MCF 10A (cell line): ENCODE measurements at regions not wholly inside any gene's neighbourhood (a gene's known extent, or its start where the extent isn't known, plus 50 kb on each side); places are given as distances from the start of the nearest gene placed in this dataset.
A peak's percentile ranks its signal among the peaks of the same experiment; 100 is the strongest.

Experiments used
- BruUV-seq: library from RNA; stranded (reverse); fragments of 400-500 nt; replicated peaks from 2 replicates; lab custom pipeline; 2021; lab: Mats Ljungman, UMichigan
- CTCF ChIA-PET: fragments of 300-600 bp; sonication (Branson Sonifier 250); formaldehyde crosslinking; extraction: SDS; loops from one replicate; lab custom pipeline; 2021; ENCODE audit warnings: antibody characterized with exemption, inconsistent platforms; lab: Yijun Ruan, JAX
- POLR2A ChIA-PET: fragments of 300-600, 350-650 bp; sonication (Branson Sonifier 250); formaldehyde crosslinking; extraction: SDS; loops from one replicate; lab custom pipeline; 2020; ENCODE audit warnings: antibody characterized with exemption, inconsistent platforms; lab: Yijun Ruan, JAX
- DNase-seq: peaks from one replicate; pipeline ENCODE4 v3.0.0-alpha.2; 2018; ENCODE audit not compliant: unreplicated experiment
- H3K27ac Mint-ChIP-seq: one replicate; pipeline ENCODE4 v1.8.0; 2022; ENCODE audit warnings: mild to moderate bottlenecking, low read depth, mixed read lengths; ENCODE audit not compliant: unreplicated experiment
- H3K27me3 Mint-ChIP-seq: one replicate; pipeline ENCODE4 v1.8.0; 2022; ENCODE audit warnings: mixed read lengths; ENCODE audit not compliant: insufficient read depth, unreplicated experiment
- H3K36me3 Mint-ChIP-seq: one replicate; pipeline ENCODE4 v1.8.0; 2022; ENCODE audit warnings: mild to moderate bottlenecking, moderate library complexity, mixed read lengths; ENCODE audit not compliant: insufficient read depth, unreplicated experiment
- H3K4me1 Mint-ChIP-seq: one replicate; pipeline ENCODE4 v1.8.0; 2022; ENCODE audit warnings: mixed read lengths; ENCODE audit not compliant: insufficient read depth, unreplicated experiment
- H3K4me3 Mint-ChIP-seq: one replicate; pipeline ENCODE4 v1.8.0; 2022; ENCODE audit warnings: mild to moderate bottlenecking, moderate library complexity, mixed read lengths; ENCODE audit not compliant: unreplicated experiment
- H3K9me3 Mint-ChIP-seq: one replicate; pipeline ENCODE4 v1.8.0; 2022; ENCODE audit warnings: mixed read lengths; ENCODE audit not compliant: unreplicated experiment
- CTCF ChIP-seq: fragments of 200-600 bp; IDR thresholded peaks from one replicate; pipeline ENCODE4 v1.8.0; 2022; ENCODE audit warnings: antibody characterized with exemption, mild to moderate bottlenecking; ENCODE audit not compliant: unreplicated experiment
- intact Hi-C: fragments of 100-400 bp; cut with micrococcal nuclease; formaldehyde crosslinking; loops from 2 replicates; pipeline ENCODE4 v1.14.1; 2022

GRCh38 chr4:137387924-137388323 is 144.4 kb downstream of the PCDH18 start:
- intact Hi-C loops = no loop called here

GRCh38 chr4:137384476-137384875 is 147.8 kb downstream of the PCDH18 start:
- H3K27ac Mint-ChIP-seq = no peak overlapping the region
- CTCF ChIA-PET = no interaction called here
- intact Hi-C loops = no loop called here
- H3K4me1 Mint-ChIP-seq = no peaks in the 10 kb centered on the region
- H3K4me3 Mint-ChIP-seq = no peak overlapping the region
- H3K9me3 Mint-ChIP-seq = peaks cover 7% of the 10 kb centered on the region
- TF ChIP-seq CTCF = no peak
- no TSS peak for BruUV-seq
- POLR2A ChIA-PET = no interaction called here
- no peak for DNase-seq
- no peaks in the 10 kb centered on the region for H3K27me3 Mint-ChIP-seq
- H3K36me3 Mint-ChIP-seq = no peaks in the 10 kb centered on the region

More at GRCh38 chr4:137387924-137388323, 144.4 kb downstream of the PCDH18 start:
- Mint-ChIP-seq H3K9me3 (peaks cover 7% of the 10 kb centered on the region), H3K4me3 (no peak overlapping the region), H3K4me1 (no peaks in the 10 kb centered on the region), H3K27me3 (no peaks in the 10 kb centered on the region), H3K36me3 (no peaks in the 10 kb centered on the region), H3K27ac (no peak overlapping the region)
- POLR2A ChIA-PET = no interaction called here
- no peak for TF ChIP-seq CTCF
- DNase-seq = peak; percentile 28
- CTCF ChIA-PET = no interaction called here
- BruUV-seq = no TSS peak

- no peak for DNase-seq
- H3K4me3 Mint-ChIP-seq = no peak overlapping the region
- peaks cover 11% of the 10 kb centered on the region for H3K4me1 Mint-ChIP-seq
- no peak overlapping the region for H3K27ac Mint-ChIP-seq
- POLR2A ChIA-PET = interaction anchor here (0.7 kb wide), 1 partner anchor 396 kb away, joined by 3 read pairs; no protein-coding TSS in a partner anchor
- BruUV-seq = no TSS peak
- H3K36me3 Mint-ChIP-seq = no peaks in the 10 kb centered on the region
- CTCF ChIA-PET = interaction anchor here (0.7 to 1.5 kb wide), 2 partner anchors 8 to 21 kb away, joined by 3 to 4 read pairs; no protein-coding TSS in a partner anchor
- intact Hi-C loops = no loop called here
- peaks cover 7% of the 10 kb centered on the region for H3K9me3 Mint-ChIP-seq
- no peak for TF ChIP-seq CTCF
- no peaks in the 10 kb centered on the region for H3K27me3 Mint-ChIP-seq
Measured at GRCh38 chr4:137378821-137379220, 153.5 kb downstream of the PCDH18 start.

GRCh38 chr4:137378393-137378792 is 153.9 kb downstream of the PCDH18 start:
- ChIA-PET POLR2A (interaction anchor here (0.7 kb wide), 1 partner anchor 396 kb away, joined by 3 read pairs; no protein-coding TSS in a partner anchor), CTCF (interaction anchor here (0.7 to 1.5 kb wide), 2 partner anchors 8 to 21 kb away, joined by 3 to 4 read pairs; no protein-coding TSS in a partner anchor)
- intact Hi-C loops = no loop called here
- H3K27ac Mint-ChIP-seq = no peak overlapping the region
- no peak for TF ChIP-seq CTCF
- H3K36me3 Mint-ChIP-seq = no peaks in the 10 kb centered on the region
- H3K27me3 Mint-ChIP-seq = no peaks in the 10 kb centered on the region
- DNase-seq = peak; percentile 4
- no TSS peak for BruUV-seq
- peaks cover 14% of the 10 kb centered on the region for H3K4me1 Mint-ChIP-seq
- H3K4me3 Mint-ChIP-seq = no peak overlapping the region
- peaks cover 7% of the 10 kb centered on the region for H3K9me3 Mint-ChIP-seq
